ENCODE measurements at regions not wholly inside any gene's neighbourhood (a gene's known extent, or its start where the extent isn't known, plus 50 kb on each side); places are given as distances from the start of the nearest gene placed in this dataset.

- intact Hi-C loops (cut with micrococcal nuclease; ENCODE audit: unreplicated experiment) = no loop called here
- no peaks in the 10 kb centered on the region for H3K9me3 Mint-ChIP-seq (ENCODE audit: low read depth, unreplicated experiment)
- H3K4me1 Mint-ChIP-seq (ENCODE audit: low read depth, unreplicated experiment) = no peaks in the 10 kb centered on the region
- no peak overlapping the region for H3K27ac Mint-ChIP-seq (ENCODE audit: unreplicated experiment)
- no peaks in the 10 kb centered on the region for H3K27me3 Mint-ChIP-seq (ENCODE audit: unreplicated experiment)
- H3K4me3 Mint-ChIP-seq (ENCODE audit: low read depth, unreplicated experiment) = no peak overlapping the region
- CTCF ChIA-PET = interaction anchor here (0.5 kb wide), 1 partner anchor 17 kb away, joined by 4 read pairs; no protein-coding TSS in a partner anchor
- no peak for DNase-seq
- no peak for TF ChIP-seq CTCF (IDR thresholded peaks at IDR 0.05; ENCODE audit: unreplicated experiment)
- no peaks in the 10 kb centered on the region for H3K36me3 Mint-ChIP-seq (ENCODE audit: insufficient read depth, unreplicated experiment)
- no TSS peak for BruUV-seq (replicated peaks)
Observed at GRCh38 chr3:117137065-117137464, 427.5 kb downstream of the TUSC7 start.

DNA sequence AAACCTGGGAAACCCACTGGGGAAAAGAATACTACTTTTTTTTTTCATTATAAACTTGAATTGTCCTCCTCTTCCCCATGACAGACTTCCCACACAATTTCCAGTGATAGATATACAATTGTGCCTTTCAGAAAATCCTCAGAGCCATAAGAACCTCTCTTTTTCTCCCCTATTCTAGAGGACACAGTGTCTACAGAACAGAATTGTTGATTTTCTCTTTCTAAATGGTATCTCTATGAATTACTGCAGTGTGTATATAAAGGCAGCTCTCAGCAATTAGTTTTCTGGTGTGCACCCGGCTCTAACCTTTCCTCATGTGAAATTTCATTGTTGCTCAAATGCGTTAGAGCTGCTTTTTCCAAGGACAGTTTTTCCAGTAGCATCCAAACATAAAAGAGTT is 430.1 kb downstream of the TUSC7 start:
- Mint-ChIP-seq H3K9me3 (ENCODE audit: low read depth, unreplicated experiment) (no peaks in the 10 kb centered on the region), H3K4me3 (ENCODE audit: low read depth, unreplicated experiment) (no peak overlapping the region), H3K4me1 (ENCODE audit: low read depth, unreplicated experiment) (no peaks in the 10 kb centered on the region), H3K27me3 (ENCODE audit: unreplicated experiment) (no peaks in the 10 kb centered on the region), H3K36me3 (ENCODE audit: insufficient read depth, unreplicated experiment) (no peaks in the 10 kb centered on the region), H3K27ac (ENCODE audit: unreplicated experiment) (no peak overlapping the region)
- TF ChIP-seq CTCF (IDR thresholded peaks at IDR 0.05; ENCODE audit: unreplicated experiment) = no peak
- CTCF ChIA-PET = no interaction called here
- DNase-seq = no peak
- no TSS peak for BruUV-seq (replicated peaks)
- intact Hi-C loops (cut with micrococcal nuclease; ENCODE audit: unreplicated experiment) = no loop called here

DNA sequence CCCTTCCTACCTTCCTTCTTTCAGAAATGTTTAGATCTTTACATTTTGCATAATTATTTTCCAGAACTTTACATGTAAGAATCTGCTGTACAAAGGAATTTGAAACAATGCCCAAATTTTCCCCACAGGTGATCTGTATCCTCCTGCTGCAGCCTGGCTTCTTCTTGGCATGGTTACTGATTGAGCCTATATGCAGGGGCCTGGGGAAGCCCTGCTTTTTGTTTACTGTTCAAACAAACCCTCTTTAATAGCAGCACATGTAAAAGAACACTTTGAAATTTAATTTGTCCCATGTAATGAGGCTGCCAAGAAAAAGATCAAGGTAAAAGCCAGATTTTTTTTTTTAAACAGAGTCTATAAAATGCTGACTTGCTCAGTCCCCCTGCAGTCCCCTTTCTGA is 432.2 kb downstream of the TUSC7 start:
- H3K36me3 Mint-ChIP-seq (ENCODE audit: insufficient read depth, unreplicated experiment) = no peaks in the 10 kb centered on the region
- H3K9me3 Mint-ChIP-seq (ENCODE audit: low read depth, unreplicated experiment) = no peaks in the 10 kb centered on the region
- CTCF ChIA-PET = no interaction called here
- intact Hi-C loops (cut with micrococcal nuclease; ENCODE audit: unreplicated experiment) = no loop called here
- TF ChIP-seq CTCF (IDR thresholded peaks at IDR 0.05; ENCODE audit: unreplicated experiment) = no peak
- no peak overlapping the region for H3K27ac Mint-ChIP-seq (ENCODE audit: unreplicated experiment)
- BruUV-seq (replicated peaks) = no TSS peak
- no peaks in the 10 kb centered on the region for H3K4me1 Mint-ChIP-seq (ENCODE audit: low read depth, unreplicated experiment)
- H3K4me3 Mint-ChIP-seq (ENCODE audit: low read depth, unreplicated experiment) = no peak overlapping the region
- no peaks in the 10 kb centered on the region for H3K27me3 Mint-ChIP-seq (ENCODE audit: unreplicated experiment)
- DNase-seq = no peak

DNA sequence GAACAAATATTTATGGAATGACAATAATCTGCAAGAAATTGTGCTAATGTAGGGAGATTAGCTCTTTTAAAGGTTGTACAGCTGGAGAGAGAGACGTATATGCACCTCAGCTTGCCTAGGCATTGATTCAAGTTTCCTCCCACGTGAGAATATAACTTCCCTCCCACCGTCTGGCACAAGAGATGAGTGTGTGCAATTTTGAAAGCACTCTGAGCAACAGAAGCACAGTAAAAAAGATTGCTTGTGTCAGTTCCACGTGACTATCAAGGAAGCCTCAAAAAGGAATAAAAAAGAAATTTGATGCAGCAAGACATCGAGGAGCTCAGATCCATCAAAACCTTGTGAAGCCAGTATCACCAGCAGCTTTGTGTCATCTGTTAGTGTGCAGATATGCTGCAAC is 435.3 kb downstream of the TUSC7 start:
- H3K9me3 Mint-ChIP-seq (ENCODE audit: low read depth, unreplicated experiment) = no peaks in the 10 kb centered on the region
- no peak for TF ChIP-seq CTCF (IDR thresholded peaks at IDR 0.05; ENCODE audit: unreplicated experiment)
- no peaks in the 10 kb centered on the region for H3K36me3 Mint-ChIP-seq (ENCODE audit: insufficient read depth, unreplicated experiment)
- no peak overlapping the region for H3K4me3 Mint-ChIP-seq (ENCODE audit: low read depth, unreplicated experiment)
- no peaks in the 10 kb centered on the region for H3K27me3 Mint-ChIP-seq (ENCODE audit: unreplicated experiment)
- CTCF ChIA-PET = no interaction called here
- BruUV-seq (replicated peaks) = no TSS peak
- no peak for DNase-seq
- no peaks in the 10 kb centered on the region for H3K4me1 Mint-ChIP-seq (ENCODE audit: low read depth, unreplicated experiment)
- intact Hi-C loops (cut with micrococcal nuclease; ENCODE audit: unreplicated experiment) = no loop called here
- no peak overlapping the region for H3K27ac Mint-ChIP-seq (ENCODE audit: unreplicated experiment)

DNA sequence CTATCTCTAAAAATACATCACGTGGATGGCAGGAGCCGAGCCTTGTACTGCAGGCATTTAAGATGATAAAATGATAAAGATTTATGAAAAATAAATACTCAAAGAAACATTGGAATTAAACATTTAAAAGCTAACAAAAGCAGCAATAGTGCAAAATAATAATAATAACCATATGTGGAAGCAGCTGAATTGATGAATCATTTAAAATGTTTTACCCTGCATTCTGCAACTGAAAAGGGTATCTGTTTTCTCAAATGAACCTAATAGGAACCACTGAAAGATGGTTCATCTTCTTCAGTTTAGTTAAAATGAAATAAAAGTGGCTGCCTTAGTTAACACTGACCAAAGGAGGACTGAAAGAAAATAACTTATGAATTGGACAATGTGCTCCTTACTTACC is 436.1 kb downstream of the TUSC7 start:
- intact Hi-C loops (cut with micrococcal nuclease; ENCODE audit: unreplicated experiment) = no loop called here
- Mint-ChIP-seq H3K27ac (ENCODE audit: unreplicated experiment) (no peak overlapping the region), H3K9me3 (ENCODE audit: low read depth, unreplicated experiment) (no peaks in the 10 kb centered on the region), H3K36me3 (ENCODE audit: insufficient read depth, unreplicated experiment) (no peaks in the 10 kb centered on the region), H3K4me3 (ENCODE audit: low read depth, unreplicated experiment) (no peak overlapping the region), H3K4me1 (ENCODE audit: low read depth, unreplicated experiment) (no peaks in the 10 kb centered on the region), H3K27me3 (ENCODE audit: unreplicated experiment) (no peaks in the 10 kb centered on the region)
- DNase-seq = no peak
- CTCF ChIA-PET = no interaction called here
- TF ChIP-seq CTCF (IDR thresholded peaks at IDR 0.05; ENCODE audit: unreplicated experiment) = no peak
- BruUV-seq (replicated peaks) = no TSS peak
